EH (cell line): ENCODE measurements at regions not wholly inside any gene's neighbourhood (a gene's known extent, or its start where the extent isn't known, plus 50 kb on each side); places are given as distances from the start of the nearest gene placed in this dataset.
"Not testable (repeated sequence)": the region's sequence is repeated elsewhere in the genome, so short reads cannot be mapped to it uniquely, and the experiment has no call there.

Experiments used
- DNase-seq: peaks from one replicate; pipeline ENCODE4 v3.0.0-alpha.2; 2015; ENCODE audit warnings: low read depth

- no peak for DNase-seq
Observed at GRCh38 chr1:22332424-22332717, 119.3 kb upstream of the ZBTB40 start.

- DNase-seq = peak; percentile 26
Observed at GRCh38 chr1:22332795-22333499, 118.7 kb upstream of the ZBTB40 start.

- no peak for DNase-seq
Observed at GRCh38 chr1:22333516-22334121, 118.0 kb upstream of the ZBTB40 start.

- no peak for DNase-seq
Observed at GRCh38 chr1:22334860-22335550, 116.6 kb upstream of the ZBTB40 start.

GRCh38 chr1:22336274-22336673 lies 115.4 kb upstream of the ZBTB40 start:
- DNase-seq = not testable (repeated sequence)

GRCh38 chr1:22336696-22337545 lies 114.7 kb upstream of the ZBTB40 start:
- not testable (repeated sequence) for DNase-seq

GRCh38 chr1:22338071-22338765 lies 113.4 kb upstream of the ZBTB40 start:
- DNase-seq = no peak

GRCh38 chr1:22339237-22339636 lies 112.4 kb upstream of the ZBTB40 start:
- no peak for DNase-seq

- DNase-seq = no peak
Observed at GRCh38 chr1:22340066-22340465, 111.6 kb upstream of the ZBTB40 start.

GRCh38 chr1:22340873-22341272 lies 110.8 kb upstream of the ZBTB40 start:
- peak; percentile 7 for DNase-seq

- peak; percentile 76 for DNase-seq
Observed at GRCh38 chr1:22341791-22342605, 109.7 kb upstream of the ZBTB40 start.

GRCh38 chr1:22342734-22343191 lies 108.9 kb upstream of the ZBTB40 start:
- no peak for DNase-seq

GRCh38 chr1:22343456-22344328 lies 108.0 kb upstream of the ZBTB40 start:
- DNase-seq = no peak

GRCh38 chr1:22344329-22344630 lies 107.4 kb upstream of the ZBTB40 start:
- no peak for DNase-seq

- no peak for DNase-seq
Observed at GRCh38 chr1:22344851-22345560, 106.6 kb upstream of the ZBTB40 start.

- DNase-seq = no peak
Observed at GRCh38 chr1:22347854-22348760, 103.5 kb upstream of the ZBTB40 start.

GRCh38 chr1:22349362-22350043 lies 102.1 kb upstream of the ZBTB40 start:
- DNase-seq = no peak
